ENCODE measurements at regions not wholly inside any gene's neighbourhood (a gene's known extent, or its start where the extent isn't known, plus 50 kb on each side); places are given as distances from the start of the nearest gene placed in this dataset.

DNA sequence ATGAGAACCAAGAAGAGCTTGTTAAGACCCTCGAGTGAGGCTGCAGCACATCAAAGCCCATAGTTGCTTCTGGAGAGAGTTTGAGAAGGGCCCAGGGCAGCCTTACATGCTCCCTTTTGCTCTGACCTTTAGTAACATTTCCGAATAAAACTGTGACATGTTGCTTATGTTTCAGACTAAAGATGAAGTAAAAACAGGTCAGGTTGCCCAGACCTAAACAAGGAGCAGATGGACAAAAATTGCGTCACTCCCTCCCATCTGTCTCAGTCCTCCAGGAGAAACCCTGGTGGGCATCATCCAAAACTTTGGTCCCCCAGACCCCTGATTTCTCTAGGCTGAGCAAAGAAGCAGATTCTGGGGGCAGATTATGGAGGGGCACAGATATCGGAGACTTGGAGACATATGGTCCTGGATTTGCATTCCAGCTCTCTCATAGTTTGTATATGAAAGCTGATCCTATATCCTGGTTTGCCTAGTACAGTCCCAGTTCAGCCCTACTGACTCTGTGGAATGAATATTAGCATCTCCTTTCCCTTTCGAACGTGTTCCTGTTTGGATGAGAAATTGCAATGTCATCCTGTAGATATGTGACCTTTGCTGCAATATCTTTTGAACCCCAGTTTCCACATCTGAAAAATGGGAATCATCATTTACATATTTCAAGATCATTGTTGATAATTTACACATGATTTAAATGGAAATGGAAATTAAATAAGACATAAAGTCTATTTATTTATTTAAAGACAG, 304.9 kb upstream of the USP24 start:
- POLR2A ChIA-PET: no interaction called here
- CTCF ChIA-PET: no interaction called here
- Mint-ChIP-seq H3K4me1 (no peaks in the 10 kb centered on the region), H3K27ac (no peak overlapping the region), H3K9me3 (peaks cover 9% of the 10 kb centered on the region; the same call in 1 of the 2 replicates), H3K4me3 (no peak overlapping the region), H3K27me3 (ENCODE audit: low read depth) (peaks cover 5% of the 10 kb centered on the region; the same call in 1 of the 2 replicates), H3K36me3 (no peaks in the 10 kb centered on the region)
- ATAC-seq (no peak), DNase-seq (ENCODE audit: low spot score) (no peak)
- TF ChIP-seq, protein P1, sequence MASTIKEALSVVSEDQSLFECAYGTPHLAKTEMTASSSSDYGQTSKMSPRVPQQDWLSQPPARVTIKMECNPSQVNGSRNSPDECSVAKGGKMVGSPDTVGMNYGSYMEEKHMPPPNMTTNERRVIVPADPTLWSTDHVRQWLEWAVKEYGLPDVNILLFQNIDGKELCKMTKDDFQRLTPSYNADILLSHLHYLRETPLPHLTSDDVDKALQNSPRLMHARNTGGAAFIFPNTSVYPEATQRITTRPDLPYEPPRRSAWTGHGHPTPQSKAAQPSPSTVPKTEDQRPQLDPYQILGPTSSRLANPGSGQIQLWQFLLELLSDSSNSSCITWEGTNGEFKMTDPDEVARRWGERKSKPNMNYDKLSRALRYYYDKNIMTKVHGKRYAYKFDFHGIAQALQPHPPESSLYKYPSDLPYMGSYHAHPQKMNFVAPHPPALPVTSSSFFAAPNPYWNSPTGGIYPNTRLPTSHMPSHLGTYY (CRISPR knock-in tag; IDR thresholded peaks at IDR 0.05): no peak
- TF ChIP-seq FOXK1 (CRISPR knock-in tag; IDR thresholded peaks at IDR 0.05) (no peak), NFATC4 (CRISPR knock-in tag; IDR thresholded peaks at IDR 0.05) (no peak), CREB1 (CRISPR knock-in tag; IDR thresholded peaks at IDR 0.05) (no peak), ZNF317 (CRISPR knock-in tag; IDR thresholded peaks at IDR 0.05; ENCODE audit: borderline replicate concordance, low read depth) (no peak), NFE2L1 (CRISPR knock-in tag; IDR thresholded peaks at IDR 0.05) (no peak), ZNF671 (CRISPR knock-in tag; IDR thresholded peaks at IDR 0.05) (no peak)
- TF ChIP-seq, protein P2, sequence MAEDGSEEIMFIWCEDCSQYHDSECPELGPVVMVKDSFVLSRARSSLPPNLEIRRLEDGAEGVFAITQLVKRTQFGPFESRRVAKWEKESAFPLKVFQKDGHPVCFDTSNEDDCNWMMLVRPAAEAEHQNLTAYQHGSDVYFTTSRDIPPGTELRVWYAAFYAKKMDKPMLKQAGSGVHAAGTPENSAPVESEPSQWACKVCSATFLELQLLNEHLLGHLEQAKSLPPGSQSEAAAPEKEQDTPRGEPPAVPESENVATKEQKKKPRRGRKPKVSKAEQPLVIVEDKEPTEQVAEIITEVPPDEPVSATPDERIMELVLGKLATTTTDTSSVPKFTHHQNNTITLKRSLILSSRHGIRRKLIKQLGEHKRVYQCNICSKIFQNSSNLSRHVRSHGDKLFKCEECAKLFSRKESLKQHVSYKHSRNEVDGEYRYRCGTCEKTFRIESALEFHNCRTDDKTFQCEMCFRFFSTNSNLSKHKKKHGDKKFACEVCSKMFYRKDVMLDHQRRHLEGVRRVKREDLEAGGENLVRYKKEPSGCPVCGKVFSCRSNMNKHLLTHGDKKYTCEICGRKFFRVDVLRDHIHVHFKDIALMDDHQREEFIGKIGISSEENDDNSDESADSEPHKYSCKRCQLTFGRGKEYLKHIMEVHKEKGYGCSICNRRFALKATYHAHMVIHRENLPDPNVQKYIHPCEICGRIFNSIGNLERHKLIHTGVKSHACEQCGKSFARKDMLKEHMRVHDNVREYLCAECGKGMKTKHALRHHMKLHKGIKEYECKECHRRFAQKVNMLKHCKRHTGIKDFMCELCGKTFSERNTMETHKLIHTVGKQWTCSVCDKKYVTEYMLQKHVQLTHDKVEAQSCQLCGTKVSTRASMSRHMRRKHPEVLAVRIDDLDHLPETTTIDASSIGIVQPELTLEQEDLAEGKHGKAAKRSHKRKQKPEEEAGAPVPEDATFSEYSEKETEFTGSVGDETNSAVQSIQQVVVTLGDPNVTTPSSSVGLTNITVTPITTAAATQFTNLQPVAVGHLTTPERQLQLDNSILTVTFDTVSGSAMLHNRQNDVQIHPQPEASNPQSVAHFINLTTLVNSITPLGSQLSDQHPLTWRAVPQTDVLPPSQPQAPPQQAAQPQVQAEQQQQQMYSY (CRISPR knock-in tag; IDR thresholded peaks at IDR 0.05): no peak
- TF ChIP-seq, protein P3, sequence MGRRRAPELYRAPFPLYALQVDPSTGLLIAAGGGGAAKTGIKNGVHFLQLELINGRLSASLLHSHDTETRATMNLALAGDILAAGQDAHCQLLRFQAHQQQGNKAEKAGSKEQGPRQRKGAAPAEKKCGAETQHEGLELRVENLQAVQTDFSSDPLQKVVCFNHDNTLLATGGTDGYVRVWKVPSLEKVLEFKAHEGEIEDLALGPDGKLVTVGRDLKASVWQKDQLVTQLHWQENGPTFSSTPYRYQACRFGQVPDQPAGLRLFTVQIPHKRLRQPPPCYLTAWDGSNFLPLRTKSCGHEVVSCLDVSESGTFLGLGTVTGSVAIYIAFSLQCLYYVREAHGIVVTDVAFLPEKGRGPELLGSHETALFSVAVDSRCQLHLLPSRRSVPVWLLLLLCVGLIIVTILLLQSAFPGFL (CRISPR knock-in tag; IDR thresholded peaks at IDR 0.05; ENCODE audit: borderline replicate concordance): no peak
- TF ChIP-seq, protein P4, sequence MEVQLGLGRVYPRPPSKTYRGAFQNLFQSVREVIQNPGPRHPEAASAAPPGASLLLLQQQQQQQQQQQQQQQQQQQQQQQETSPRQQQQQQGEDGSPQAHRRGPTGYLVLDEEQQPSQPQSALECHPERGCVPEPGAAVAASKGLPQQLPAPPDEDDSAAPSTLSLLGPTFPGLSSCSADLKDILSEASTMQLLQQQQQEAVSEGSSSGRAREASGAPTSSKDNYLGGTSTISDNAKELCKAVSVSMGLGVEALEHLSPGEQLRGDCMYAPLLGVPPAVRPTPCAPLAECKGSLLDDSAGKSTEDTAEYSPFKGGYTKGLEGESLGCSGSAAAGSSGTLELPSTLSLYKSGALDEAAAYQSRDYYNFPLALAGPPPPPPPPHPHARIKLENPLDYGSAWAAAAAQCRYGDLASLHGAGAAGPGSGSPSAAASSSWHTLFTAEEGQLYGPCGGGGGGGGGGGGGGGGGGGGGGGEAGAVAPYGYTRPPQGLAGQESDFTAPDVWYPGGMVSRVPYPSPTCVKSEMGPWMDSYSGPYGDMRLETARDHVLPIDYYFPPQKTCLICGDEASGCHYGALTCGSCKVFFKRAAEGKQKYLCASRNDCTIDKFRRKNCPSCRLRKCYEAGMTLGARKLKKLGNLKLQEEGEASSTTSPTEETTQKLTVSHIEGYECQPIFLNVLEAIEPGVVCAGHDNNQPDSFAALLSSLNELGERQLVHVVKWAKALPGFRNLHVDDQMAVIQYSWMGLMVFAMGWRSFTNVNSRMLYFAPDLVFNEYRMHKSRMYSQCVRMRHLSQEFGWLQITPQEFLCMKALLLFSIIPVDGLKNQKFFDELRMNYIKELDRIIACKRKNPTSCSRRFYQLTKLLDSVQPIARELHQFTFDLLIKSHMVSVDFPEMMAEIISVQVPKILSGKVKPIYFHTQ (CRISPR knock-in tag; IDR thresholded peaks at IDR 0.05): no peak

DNA sequence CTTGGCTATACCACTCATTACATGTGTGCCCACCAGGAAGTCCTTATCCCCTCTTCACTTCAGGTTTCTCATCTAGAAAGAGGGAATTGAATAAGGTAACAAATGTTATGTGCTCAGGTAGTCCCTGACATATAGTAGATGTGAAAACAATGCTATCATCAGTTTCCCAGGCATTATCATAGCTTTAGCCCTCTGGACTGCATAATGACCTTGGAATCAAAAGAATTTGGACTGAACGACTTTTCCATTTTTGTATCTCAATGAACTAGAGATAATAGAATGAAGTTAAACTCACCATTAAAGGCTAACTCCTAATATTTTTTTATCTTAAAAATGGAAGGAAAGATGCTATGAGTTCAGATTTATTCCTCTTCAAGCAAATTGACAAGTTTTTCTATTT, 304.1 kb upstream of the USP24 start:
- Mint-ChIP-seq H3K27ac (no peak overlapping the region), H3K4me1 (no peaks in the 10 kb centered on the region), H3K9me3 (peaks cover 9% of the 10 kb centered on the region; the same call in 1 of the 2 replicates), H3K4me3 (no peak overlapping the region), H3K36me3 (no peaks in the 10 kb centered on the region), H3K27me3 (ENCODE audit: low read depth) (peaks cover 5% of the 10 kb centered on the region; the same call in 1 of the 2 replicates)
- TF ChIP-seq, protein P5, sequence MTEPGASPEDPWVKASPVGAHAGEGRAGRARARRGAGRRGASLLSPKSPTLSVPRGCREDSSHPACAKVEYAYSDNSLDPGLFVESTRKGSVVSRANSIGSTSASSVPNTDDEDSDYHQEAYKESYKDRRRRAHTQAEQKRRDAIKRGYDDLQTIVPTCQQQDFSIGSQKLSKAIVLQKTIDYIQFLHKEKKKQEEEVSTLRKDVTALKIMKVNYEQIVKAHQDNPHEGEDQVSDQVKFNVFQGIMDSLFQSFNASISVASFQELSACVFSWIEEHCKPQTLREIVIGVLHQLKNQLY (CRISPR knock-in tag; IDR thresholded peaks at IDR 0.05): no peak
- TF ChIP-seq CBFB (CRISPR knock-in tag; IDR thresholded peaks at IDR 0.05; ENCODE audit: low read depth) (no peak), RORB (CRISPR knock-in tag; IDR thresholded peaks at IDR 0.05) (no peak), JUN (CRISPR knock-in tag; IDR thresholded peaks at IDR 0.05) (no peak)
- CTCF ChIA-PET: no interaction called here
- DNase-seq (ENCODE audit: low spot score) (no peak), ATAC-seq (no peak)
- POLR2A ChIA-PET: no interaction called here
